Smooth muscle cell (in vitro differentiated cells): ENCODE measurements at regions not wholly inside any gene's neighbourhood (a gene's known extent, or its start where the extent isn't known, plus 50 kb on each side); places are given as distances from the start of the nearest gene placed in this dataset.

Source experiments
- DNase-seq: peaks from one replicate; lab custom pipeline; 2025; ENCODE audit not compliant: unreplicated experiment; lab: John Stamatoyannopoulos, UW
- H2AFZ ChIP-seq: fragments of 200-600 bp; sonication (generic); 2 replicates; pipeline ENCODE4 v1.6.0; 2016; ENCODE audit warnings: antibody characterized with exemption, low read depth, mild to moderate bottlenecking
- H3F3A ChIP-seq: fragments of 200-600 bp; sonication (generic); 2 replicates; pipeline ENCODE4 v1.6.0; 2017; ENCODE audit warnings: antibody characterized with exemption, low read depth
- H3K27ac ChIP-seq: fragments of 200-600 bp; sonication (generic); 2 replicates; pipeline ENCODE4 v1.5.1; 2016; ENCODE audit warnings: low read depth, mild to moderate bottlenecking
- H3K27me3 ChIP-seq: fragments of 200-600 bp; sonication (generic); 2 replicates; pipeline ENCODE4 v1.6.1; 2016; ENCODE audit warnings: low read depth, mild to moderate bottlenecking
- H3K36me3 ChIP-seq: fragments of 200-600 bp; sonication (generic); 2 replicates; pipeline ENCODE4 v1.5.1; 2016; ENCODE audit warnings: low read depth
- H3K4me1 ChIP-seq: fragments of 200-600 bp; sonication (generic); 2 replicates; pipeline ENCODE4 v1.5.1; 2016; ENCODE audit warnings: low read depth
- H3K4me2 ChIP-seq: fragments of 200-600 bp; sonication (generic); 2 replicates; pipeline ENCODE4 v1.6.0; 2016; ENCODE audit warnings: mild to moderate bottlenecking
- H3K4me3 ChIP-seq: fragments of 200-600 bp; sonication (generic); 2 replicates; pipeline ENCODE4 v1.5.1; 2016; ENCODE audit warnings: mild to moderate bottlenecking
- H3K79me2 ChIP-seq: fragments of 200-600 bp; sonication (generic); 2 replicates; pipeline ENCODE4 v1.6.0; 2016; ENCODE audit warnings: low read depth, mild to moderate bottlenecking
- H3K9ac ChIP-seq: fragments of 200-600 bp; sonication (generic); 2 replicates; pipeline ENCODE4 v1.6.0; 2016; ENCODE audit warnings: low read depth
- H3K9me3 ChIP-seq: fragments of 200-600 bp; sonication (generic); replicated peaks from 2 replicates; pipeline ENCODE4 v1.5.1; 2016; ENCODE audit warnings: low read depth
- H4K20me1 ChIP-seq: fragments of 200-600 bp; sonication (generic); 2 replicates; pipeline ENCODE4 v1.6.0; 2016; ENCODE audit warnings: low read depth
- CTCF ChIP-seq: fragments of 200-600 bp; sonication (generic); IDR thresholded peaks from 2 replicates; pipeline ENCODE4 v1.5.1; 2017; ENCODE audit warnings: borderline replicate concordance, mild to moderate bottlenecking, antibody characterized with exemption; ENCODE audit not compliant: insufficient read depth, poor library complexity, severe bottlenecking
- WGBS: methylation state at CpG from one replicate; pipeline ENCODE4 v1.1.7; 2016; ENCODE audit warnings: low lambda C conversion rate; 5-methylcytosine and 5-hydroxymethylcytosine counted together

GRCh38 chr13:73664851-73665250 is 469.4 kb downstream of the KLF12 start:
- no peak overlapping the region for H3K27ac ChIP-seq
- TF ChIP-seq CTCF: no peak
- H3K4me2 ChIP-seq: no peak overlapping the region
- no peaks in the 10 kb centered on the region for H3K9me3 ChIP-seq
- no peaks in the 10 kb centered on the region for H4K20me1 ChIP-seq
- H3K27me3 ChIP-seq: no peaks in the 10 kb centered on the region
- no peaks in the 10 kb centered on the region for H3K36me3 ChIP-seq
- no peaks in the 10 kb centered on the region for H3K79me2 ChIP-seq
- 96% methylated on average over 4 of the region's 4 CpGs for WGBS
- H3F3A ChIP-seq: no peaks in the 10 kb centered on the region
- H3K4me1 ChIP-seq: no peaks in the 10 kb centered on the region
- no peak overlapping the region for H3K4me3 ChIP-seq
- no peak overlapping the region for H2AFZ ChIP-seq
- no peak overlapping the region for H3K9ac ChIP-seq
- DNase-seq: no peak

- Histone ChIP-seq H4K20me1 (no peaks in the 10 kb centered on the region), H3K27me3 (no peaks in the 10 kb centered on the region), H3F3A (no peaks in the 10 kb centered on the region), H3K36me3 (no peaks in the 10 kb centered on the region), H3K4me3 (no peak overlapping the region), H2AFZ (no peak overlapping the region), H3K9me3 (no peaks in the 10 kb centered on the region), H3K27ac (no peak overlapping the region), H3K79me2 (no peaks in the 10 kb centered on the region), H3K4me2 (no peak overlapping the region), H3K4me1 (no peaks in the 10 kb centered on the region), H3K9ac (no peak overlapping the region)
- TF ChIP-seq CTCF: no peak
- DNase-seq: no peak
- 98% methylated on average over 8 of the region's 8 CpGs for WGBS
Measured at GRCh38 chr13:73662833-73663232, 471.4 kb downstream of the KLF12 start.

- no peak for DNase-seq
Measured at GRCh38 chr13:73661687-73662425, 472.3 kb downstream of the KLF12 start.

More at GRCh38 chr13:73661687-73662425, 472.3 kb downstream of the KLF12 start:
- H3K27ac ChIP-seq: no peak overlapping the region
- no peaks in the 10 kb centered on the region for H3K36me3 ChIP-seq
- H3K9ac ChIP-seq: no peak overlapping the region
- H3K79me2 ChIP-seq: no peaks in the 10 kb centered on the region
- no peaks in the 10 kb centered on the region for H3K9me3 ChIP-seq
- WGBS: 87% methylated on average over 19 of the region's 19 CpGs
- H3K4me2 ChIP-seq: no peak overlapping the region
- no peak overlapping the region for H2AFZ ChIP-seq
- no peaks in the 10 kb centered on the region for H3K4me1 ChIP-seq
- H4K20me1 ChIP-seq: no peaks in the 10 kb centered on the region
- H3K4me3 ChIP-seq: no peak overlapping the region
- H3F3A ChIP-seq: no peaks in the 10 kb centered on the region
- TF ChIP-seq CTCF: no peak
- no peaks in the 10 kb centered on the region for H3K27me3 ChIP-seq
